AG10803 (cell line): ENCODE measurements at regions not wholly inside any gene's neighbourhood (a gene's known extent, or its start where the extent isn't known, plus 50 kb on each side); places are given as distances from the start of the nearest gene placed in this dataset.
"Not testable (repeated sequence)": the region's sequence is repeated elsewhere in the genome, so short reads cannot be mapped to it uniquely, and the experiment has no call there.

ENCODE experiments used
- DNase-seq: peaks from one replicate; pipeline ENCODE4 v3.0.0; 2010; ENCODE audit warnings: low read depth
- H3K4me3 ChIP-seq: 2 replicates; pipeline ENCODE4 v1.5.1; 2011; ENCODE audit warnings: mild to moderate bottlenecking, low read length, control low read depth
- TF ChIP-seq, protein P1 (sequence below): conservative IDR thresholded peaks from 2 replicates; pipeline ENCODE4 v1.5.1; 2011; ENCODE audit warnings: mild to moderate bottlenecking, low read length, control low read depth, inconsistent platforms

DNA sequence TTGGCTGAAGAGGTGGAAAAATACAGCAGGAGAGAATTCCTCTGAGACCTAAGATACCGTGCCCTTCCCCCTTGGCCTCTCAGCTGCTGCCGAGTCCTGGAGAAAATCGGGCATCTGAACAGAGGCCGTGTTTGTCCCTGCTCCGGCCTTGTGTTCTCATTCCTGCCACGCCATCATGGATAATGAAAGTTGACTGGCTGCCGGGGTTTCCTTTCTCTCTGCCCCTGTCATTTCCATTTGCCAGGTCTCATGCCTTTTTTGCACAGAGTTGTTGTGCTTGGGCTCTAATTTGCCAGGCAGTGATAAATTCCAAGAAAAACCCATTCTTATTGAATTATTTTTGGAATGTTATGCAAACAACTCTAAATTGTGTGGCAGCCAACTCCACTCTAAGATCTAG is 496.9 kb upstream of the TNP1 start:
- peak; percentile 78 for DNase-seq
- no peak overlapping the region for H3K4me3 ChIP-seq
- TF ChIP-seq, protein P1, sequence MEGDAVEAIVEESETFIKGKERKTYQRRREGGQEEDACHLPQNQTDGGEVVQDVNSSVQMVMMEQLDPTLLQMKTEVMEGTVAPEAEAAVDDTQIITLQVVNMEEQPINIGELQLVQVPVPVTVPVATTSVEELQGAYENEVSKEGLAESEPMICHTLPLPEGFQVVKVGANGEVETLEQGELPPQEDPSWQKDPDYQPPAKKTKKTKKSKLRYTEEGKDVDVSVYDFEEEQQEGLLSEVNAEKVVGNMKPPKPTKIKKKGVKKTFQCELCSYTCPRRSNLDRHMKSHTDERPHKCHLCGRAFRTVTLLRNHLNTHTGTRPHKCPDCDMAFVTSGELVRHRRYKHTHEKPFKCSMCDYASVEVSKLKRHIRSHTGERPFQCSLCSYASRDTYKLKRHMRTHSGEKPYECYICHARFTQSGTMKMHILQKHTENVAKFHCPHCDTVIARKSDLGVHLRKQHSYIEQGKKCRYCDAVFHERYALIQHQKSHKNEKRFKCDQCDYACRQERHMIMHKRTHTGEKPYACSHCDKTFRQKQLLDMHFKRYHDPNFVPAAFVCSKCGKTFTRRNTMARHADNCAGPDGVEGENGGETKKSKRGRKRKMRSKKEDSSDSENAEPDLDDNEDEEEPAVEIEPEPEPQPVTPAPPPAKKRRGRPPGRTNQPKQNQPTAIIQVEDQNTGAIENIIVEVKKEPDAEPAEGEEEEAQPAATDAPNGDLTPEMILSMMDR = no peak

DNA sequence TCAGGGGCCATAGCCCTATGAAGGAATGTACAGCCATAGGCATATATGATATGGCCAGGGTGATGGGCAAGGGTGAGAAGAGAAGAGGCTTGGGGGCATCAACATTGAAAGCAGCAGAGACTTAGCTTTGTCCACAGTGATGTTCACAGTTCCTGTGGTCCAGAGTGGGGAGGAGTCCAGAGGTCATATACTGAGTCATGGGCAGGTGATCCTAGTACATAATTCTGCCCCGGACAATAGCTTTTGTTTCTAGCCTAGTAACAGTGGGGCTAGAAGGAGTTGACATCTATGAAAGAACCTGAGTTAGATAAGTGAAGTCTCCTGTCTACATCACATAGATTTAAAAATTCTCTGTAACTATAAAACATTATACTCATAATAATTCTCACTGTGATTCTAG is 496.3 kb upstream of the TNP1 start:
- TF ChIP-seq, protein P1 = no peak
- no peak for DNase-seq

DNA sequence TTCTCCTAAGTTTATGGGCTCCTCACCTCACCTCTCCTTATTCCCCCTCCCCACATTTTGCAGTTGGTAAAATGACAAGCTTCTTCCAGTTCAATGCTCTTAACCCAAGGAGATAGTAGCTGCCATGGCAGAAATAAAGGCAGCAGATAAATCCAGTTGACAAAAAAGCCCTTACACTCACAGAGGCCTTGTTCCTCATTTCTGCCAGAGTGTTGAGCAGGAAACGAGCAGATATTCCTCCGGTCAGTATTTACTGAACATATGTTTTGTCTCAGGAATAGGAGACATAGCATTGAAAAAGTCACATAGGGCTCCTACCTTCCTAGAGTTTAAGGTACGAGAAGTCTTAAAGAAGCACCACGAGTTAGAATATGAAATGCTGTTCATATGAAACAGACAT is 493.7 kb upstream of the TNP1 start:
- TF ChIP-seq, protein P1 = no peak
- no peak for DNase-seq

More for the DNA sequence above, 496.3 kb upstream of the TNP1 start:
- no peak overlapping the region for H3K4me3 ChIP-seq

DNA sequence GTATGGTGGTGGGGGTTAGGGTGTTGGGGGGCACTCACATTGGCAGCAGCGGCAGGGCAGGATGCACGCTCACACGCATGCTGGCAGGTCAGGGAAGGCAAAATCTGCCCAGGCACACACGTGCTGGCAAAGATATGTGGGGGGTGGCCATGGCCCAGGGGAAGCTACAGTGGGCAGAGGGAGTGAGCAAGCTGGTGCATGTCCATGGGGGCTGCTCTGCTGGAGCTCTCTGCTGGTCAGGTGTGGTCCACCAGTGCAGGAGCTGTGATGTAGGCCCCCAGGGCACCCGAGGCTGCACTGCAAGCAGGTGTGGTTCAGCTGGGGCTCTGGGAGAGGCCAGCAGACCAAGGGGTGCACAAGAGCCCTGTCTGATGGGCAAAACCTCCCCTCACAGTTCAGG is 491.5 kb upstream of the TNP1 start:
- H3K4me3 ChIP-seq = no peak overlapping the region
- no peak for DNase-seq
- TF ChIP-seq, protein P1 = no peak

More for the DNA sequence above, 493.7 kb upstream of the TNP1 start:
- no peak overlapping the region for H3K4me3 ChIP-seq

DNA sequence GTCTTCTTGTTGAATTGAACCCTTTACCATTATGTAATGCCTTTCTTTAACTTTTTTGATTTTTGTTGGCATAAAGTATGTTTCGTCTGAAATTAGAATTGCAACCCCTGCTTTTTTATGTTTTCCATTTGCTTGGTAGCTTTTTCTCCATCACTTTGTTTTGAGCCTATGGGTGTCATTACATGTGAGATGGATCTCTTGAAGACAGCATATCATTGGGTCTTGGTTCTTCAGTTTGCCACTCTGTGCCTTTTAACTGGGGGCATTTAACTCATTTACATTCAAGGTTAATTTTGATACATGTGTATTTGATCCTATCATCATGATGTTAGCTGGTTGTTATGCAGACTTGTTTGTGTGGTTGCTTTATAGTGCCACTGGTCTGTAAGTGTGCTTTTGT is 489.4 kb upstream of the TNP1 start:
- DNase-seq = no peak
- TF ChIP-seq, protein P1 = no peak
- no peak overlapping the region for H3K4me3 ChIP-seq

DNA sequence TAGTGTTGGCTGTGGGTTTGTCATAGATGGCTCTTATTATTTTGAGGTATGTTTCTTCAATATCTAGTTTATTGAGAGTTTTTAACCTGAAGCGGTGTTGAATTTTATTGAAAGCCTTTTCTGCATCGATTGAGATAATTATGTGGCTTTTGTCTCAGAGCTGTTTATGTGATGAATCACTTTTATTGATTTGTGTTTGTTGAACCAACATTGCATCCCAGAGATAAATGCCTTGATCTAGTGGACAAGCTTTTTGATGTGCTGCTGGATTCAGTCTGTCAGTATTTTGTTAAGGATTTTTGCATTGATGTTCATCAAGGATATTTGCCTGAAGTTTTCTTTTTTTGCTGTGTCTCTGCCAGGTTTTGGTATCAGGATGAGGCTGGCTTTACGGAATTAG is 487.8 kb upstream of the TNP1 start:
- not testable (repeated sequence) for DNase-seq, H3K4me3 ChIP-seq

DNA sequence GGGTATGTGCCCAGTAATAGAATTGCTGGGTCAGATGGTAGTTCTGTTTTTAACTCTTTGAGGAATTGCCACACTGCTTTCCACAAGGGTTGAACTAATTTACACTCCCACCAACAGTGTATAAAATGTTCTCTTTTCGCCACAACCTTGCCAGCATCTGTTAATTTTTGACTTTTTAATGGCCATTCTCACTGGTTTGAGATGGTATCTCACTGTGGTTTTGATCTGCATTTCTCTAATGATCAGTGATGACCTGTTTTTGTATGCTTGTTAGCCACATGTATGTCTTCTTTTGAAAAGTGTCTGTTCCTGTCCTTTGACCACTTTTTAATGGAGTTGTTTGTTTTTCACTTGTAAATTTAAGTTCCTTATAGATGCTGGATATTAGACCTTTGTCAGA is 486.2 kb upstream of the TNP1 start:
- not testable (repeated sequence) for DNase-seq, H3K4me3 ChIP-seq

DNA sequence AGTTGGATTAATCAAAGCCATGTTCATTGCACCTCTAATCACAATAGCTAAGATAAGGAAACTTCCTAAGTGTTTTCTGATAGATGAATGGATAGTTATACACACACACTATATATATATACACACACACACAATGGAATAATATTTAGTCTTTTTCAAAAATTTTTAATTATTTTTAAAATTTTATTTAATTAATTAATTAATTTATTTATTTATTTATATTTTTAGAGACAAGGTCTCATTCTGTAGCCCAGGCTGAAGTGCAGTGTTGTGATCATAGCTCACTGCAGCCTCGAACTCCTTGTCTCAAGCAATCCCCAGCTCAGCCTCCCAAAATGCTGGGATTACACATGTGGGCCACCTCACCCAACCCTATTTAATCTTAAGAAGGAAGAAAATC is 481.0 kb upstream of the TNP1 start:
- DNase-seq = no peak
- no peak overlapping the region for H3K4me3 ChIP-seq
- TF ChIP-seq, protein P1 = no peak
